K562 (cell line): ENCODE measurements at regions not wholly inside any gene's neighbourhood (a gene's known extent, or its start where the extent isn't known, plus 50 kb on each side); places are given as distances from the start of the nearest gene placed in this dataset.

Experiments
- ATAC-seq: fragments of 200-7000 bp; cut with Tn5 transposase; 3 replicates; pipeline ENCODE4 v1.9.1; 2020; ENCODE audit warnings: moderate library complexity
- BruUV-seq: library from RNA; stranded (reverse); fragments of 400-500 nt; replicated peaks from 2 replicates; lab custom pipeline; 2021; lab: Mats Ljungman, UMichigan
- CTCF ChIA-PET: fragments of 300-600 bp; formaldehyde crosslinking; extraction: SDS; loops from one replicate; lab custom pipeline; 2021; ENCODE audit warnings: low intra/inter-chr PET ratio; lab: Yijun Ruan, JAX
- POLR2A ChIA-PET: fragments of 300-600, 350-650 bp; sonication (Branson Sonifier 250); formaldehyde crosslinking; extraction: SDS; loops from one replicate; lab custom pipeline; 2021; ENCODE audit warnings: antibody characterized with exemption, inconsistent platforms; lab: Yijun Ruan, JAX
- DNase-seq, 4 experiments: peaks; one replicate each; pipeline versions ENCODE4 v3.0.0 to v3.0.0-alpha.2; 2011 to 2018; ENCODE audit warnings: low spot score in 3 of 4, mixed read lengths in 3 of 4; ENCODE audit errors: extremely low read depth in 1 of 4
- FAIRE-seq: peaks from 2 replicates; lab custom pipeline; 2011; peaks lifted over from hg19 to GRCh38; lab: Jason Lieb, UNC
- H2AFZ ChIP-seq: 2 replicates; pipeline ENCODE4 v1.6.0; 2011; ENCODE audit warnings: low read depth, low read length, control low read depth, inconsistent platforms
- H3K27ac ChIP-seq: fragments of 200-600 bp; 3 replicates; pipeline ENCODE4 v1.8.0; 2011; ENCODE audit warnings: low read depth, mild to moderate bottlenecking, control low read depth, inconsistent platforms, low read length, moderate library complexity, mixed read lengths; ENCODE audit errors: extremely low read depth
- H3K27me3 ChIP-seq, 2 experiments: fragments of 300-600 bp in 1 of 2; 2 replicates in 1 of 2; 3 replicates in 1 of 2; pipeline versions ENCODE4 v1.6.0 to v1.8.0; 2011; ENCODE audit warnings: inconsistent platforms in 2 of 2, low read length in 2 of 2, mild to moderate bottlenecking in 1 of 2, mixed read lengths in 1 of 2, moderate library complexity in 1 of 2; ENCODE audit not compliant: control insufficient read depth in 2 of 2, insufficient read depth in 2 of 2
- H3K36me3 ChIP-seq: fragments of 300-600 bp; 3 replicates; pipeline ENCODE4 v1.8.0; 2011; ENCODE audit warnings: mild to moderate bottlenecking, low read length, inconsistent platforms; ENCODE audit not compliant: control insufficient read depth, insufficient read depth
- H3K4me1 ChIP-seq, 2 experiments: fragments of 200-600 bp in 1 of 2; replicated peaks in 1 of 2; 2 replicates in 1 of 2; 3 replicates in 1 of 2; pipeline versions ENCODE4 v1.5.1 to v1.8.0; 2011; ENCODE audit warnings: inconsistent platforms in 2 of 2, low read length in 2 of 2, mild to moderate bottlenecking in 1 of 2, mixed read lengths in 1 of 2, moderate library complexity in 1 of 2; ENCODE audit not compliant: control insufficient read depth in 2 of 2, insufficient read depth in 2 of 2
- H3K4me2 ChIP-seq: 2 replicates; pipeline ENCODE4 v1.6.1; 2011; ENCODE audit warnings: low read length, control low read depth, inconsistent platforms, mixed read lengths; ENCODE audit not compliant: insufficient read depth
- H3K4me3 ChIP-seq: fragments of 200-600 bp; sonication (generic), shearing (Covaris generic); 2 replicates; pipeline ENCODE4 v1.5.1; 2016; ENCODE audit warnings: control low read depth, inconsistent platforms
- H3K79me2 ChIP-seq: fragments of 200-600 bp; 3 replicates; pipeline ENCODE4 v1.8.0; 2011; ENCODE audit warnings: low read length, inconsistent platforms; ENCODE audit not compliant: control insufficient read depth, insufficient read depth
- H3K9ac ChIP-seq, 2 experiments: 2 replicates each; pipeline versions ENCODE4 v1.6.0 to v1.6.1; 2011; ENCODE audit warnings: low read depth in 2 of 2, low read length in 2 of 2, control low read depth in 1 of 2, inconsistent platforms in 1 of 2, mild to moderate bottlenecking in 1 of 2, mixed read lengths in 1 of 2; ENCODE audit not compliant: insufficient read depth in 1 of 2
- H3K9me1 ChIP-seq: one replicate; pipeline ENCODE4 v1.6.0; 2011; ENCODE audit warnings: inconsistent platforms, mild to moderate bottlenecking, low read length, moderate library complexity; ENCODE audit not compliant: control insufficient read depth, insufficient read depth
- H3K9me3 ChIP-seq: replicated peaks from 2 replicates; pipeline ENCODE4 v1.5.1; 2011; ENCODE audit warnings: low read depth, low read length, inconsistent platforms; ENCODE audit not compliant: control insufficient read depth, insufficient read depth
- H4K20me1 ChIP-seq: replicated peaks from 2 replicates; pipeline ENCODE4 v1.6.1; 2011; ENCODE audit warnings: low read length, inconsistent platforms, mixed read lengths; ENCODE audit not compliant: control insufficient read depth, insufficient read depth
- ARHGAP35 ChIP-seq: fragments of 450-650 bp; IDR thresholded peaks from 2 replicates; pipeline ENCODE4 v1.6.1; 2018; ENCODE audit not compliant: partially characterized antibody
- ETS1 ChIP-seq: conservative IDR thresholded peaks from 2 replicates; pipeline ENCODE4 v1.6.1; 2011; ENCODE audit warnings: low read depth, mild to moderate bottlenecking, low read length; ENCODE audit not compliant: control insufficient read depth
- EWSR1 ChIP-seq: fragments of 450-650 bp; IDR thresholded peaks from 2 replicates; pipeline ENCODE4 v1.6.1; 2018; ENCODE audit warnings: borderline replicate concordance, mild to moderate bottlenecking, low read depth, moderate library complexity; ENCODE audit not compliant: partially characterized antibody
- KLF16 ChIP-seq: IDR thresholded peaks from 2 replicates; pipeline ENCODE4 v1.6.1; 2016; ENCODE audit warnings: antibody characterized with exemption
- NUFIP1 ChIP-seq: fragments of 450-650 bp; IDR thresholded peaks from 2 replicates; pipeline ENCODE4 v1.6.1; 2018; ENCODE audit not compliant: partially characterized antibody
- RBBP5 ChIP-seq: fragments of 200-600 bp; sonication (generic); IDR thresholded peaks from 2 replicates; pipeline ENCODE4 v1.6.1; 2012; ENCODE audit warnings: borderline replicate concordance, mild to moderate bottlenecking, low read length, control low read depth, inconsistent platforms; ENCODE audit not compliant: insufficient read depth, poor library complexity, severe bottlenecking
- SNIP1 ChIP-seq: fragments of 450-650 bp; IDR thresholded peaks from 2 replicates; pipeline ENCODE4 v1.7.1; 2017; ENCODE audit warnings: low read depth, mild to moderate bottlenecking
- TGIF2 ChIP-seq: sonication (generic); formaldehyde crosslinking; IDR thresholded peaks from 2 replicates; pipeline ENCODE4 v1.8.1; 2022; ENCODE audit warnings: mild to moderate bottlenecking, missing genetic modification reagents, moderate library complexity
- ZNF23 ChIP-seq: fragments of 250-450 bp; sonication (Bioruptor Pico); IDR thresholded peaks from 2 replicates; pipeline ENCODE4 v1.4.0; 2020; ENCODE audit warnings: mild to moderate bottlenecking
- WGBS: fragments of 100-300 bp; shearing (Covaris generic); methylation state at CpG from one replicate; pipeline ENCODE4 v1.1.6; 2016; ENCODE audit warnings: low coverage, mixed read lengths; ENCODE audit not compliant: insufficient coverage; ENCODE audit errors: missing lambda C conversion rate; 5-methylcytosine and 5-hydroxymethylcytosine counted together
- in situ Hi-C: fragments of 300-500 bp; cut with MboI; formaldehyde crosslinking; loops from 4 replicates; pipeline ENCODE4 v1.15.0; 2018; ENCODE audit warnings: inconsistent platforms, mixed read lengths
- intact Hi-C: fragments of 100-400 bp; cut with micrococcal nuclease; formaldehyde crosslinking; loops from 2 replicates; pipeline ENCODE4 v1.14.2; 2022
- TF ChIP-seq, protein P1 (sequence below): fragments of 200-800 bp; sonication (Bioruptor generic); IDR thresholded peaks from 2 replicates; pipeline ENCODE4 v1.6.1; 2017; ENCODE audit warnings: missing genetic modification characterization, missing compliant biosample characterization
- TF ChIP-seq, protein P2 (sequence below), 2 experiments: fragments of 450-650 bp in 1 of 2; sonication (generic) in 1 of 2; formaldehyde crosslinking in 1 of 2; IDR thresholded peaks; 2 replicates each; pipeline versions ENCODE4 v1.7.1 to v1.9.0; 2016 to 2022; ENCODE audit warnings: inconsistent platforms in 1 of 2, mild to moderate bottlenecking in 1 of 2, missing genetic modification reagents in 1 of 2

- FAIRE-seq, result no peak
- Histone ChIP-seq H3K27me3 (peaks cover under 1 to 35% of the 10 kb centered on the region in 2 experiments; a peak in 4 of 5 replicates), H3K36me3 (0 out of 3 replicates have a peak, but pooled peaks cover 2% of the 10 kb centered on the region), H3K4me3 (no peak overlapping the region), H3K9ac (no peak overlapping the region), H3K9me1 (no peaks in the 10 kb centered on the region), H4K20me1 (no peaks in the 10 kb centered on the region; the same call in 1 of the 2 replicates), H3K4me1 (peaks cover 0 to 20% of the 10 kb centered on the region in 2 experiments; a peak in 3 of 5 replicates), H3K9me3 (no peaks in the 10 kb centered on the region), H3K4me2 (no peak overlapping the region), H2AFZ (no peak overlapping the region), H3K79me2 (no peaks in the 10 kb centered on the region), H3K27ac (no peak overlapping the region)
- CTCF ChIA-PET, result no interaction called here
- POLR2A ChIA-PET, result interaction anchor here (0.9 to 1.2 kb wide), 2 partner anchors 12 to 16 kb away, joined by 3 to 4 read pairs; no protein-coding TSS in a partner anchor
- intact Hi-C loops, result no loop called here
- BruUV-seq, result no TSS peak
- TF ChIP-seq, protein P1, sequence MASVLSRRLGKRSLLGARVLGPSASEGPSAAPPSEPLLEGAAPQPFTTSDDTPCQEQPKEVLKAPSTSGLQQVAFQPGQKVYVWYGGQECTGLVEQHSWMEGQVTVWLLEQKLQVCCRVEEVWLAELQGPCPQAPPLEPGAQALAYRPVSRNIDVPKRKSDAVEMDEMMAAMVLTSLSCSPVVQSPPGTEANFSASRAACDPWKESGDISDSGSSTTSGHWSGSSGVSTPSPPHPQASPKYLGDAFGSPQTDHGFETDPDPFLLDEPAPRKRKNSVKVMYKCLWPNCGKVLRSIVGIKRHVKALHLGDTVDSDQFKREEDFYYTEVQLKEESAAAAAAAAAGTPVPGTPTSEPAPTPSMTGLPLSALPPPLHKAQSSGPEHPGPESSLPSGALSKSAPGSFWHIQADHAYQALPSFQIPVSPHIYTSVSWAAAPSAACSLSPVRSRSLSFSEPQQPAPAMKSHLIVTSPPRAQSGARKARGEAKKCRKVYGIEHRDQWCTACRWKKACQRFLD, result no peak
- TF ChIP-seq KLF16 (no peak), ETS1 (no peak), RBBP5 (no peak), ARHGAP35 (no peak), NUFIP1 (no peak), ZNF23 (CRISPR knock-in tag) (no peak), SNIP1 (no peak), EWSR1 (no peak), TGIF2 (no peak)
- TF ChIP-seq, protein P2, sequence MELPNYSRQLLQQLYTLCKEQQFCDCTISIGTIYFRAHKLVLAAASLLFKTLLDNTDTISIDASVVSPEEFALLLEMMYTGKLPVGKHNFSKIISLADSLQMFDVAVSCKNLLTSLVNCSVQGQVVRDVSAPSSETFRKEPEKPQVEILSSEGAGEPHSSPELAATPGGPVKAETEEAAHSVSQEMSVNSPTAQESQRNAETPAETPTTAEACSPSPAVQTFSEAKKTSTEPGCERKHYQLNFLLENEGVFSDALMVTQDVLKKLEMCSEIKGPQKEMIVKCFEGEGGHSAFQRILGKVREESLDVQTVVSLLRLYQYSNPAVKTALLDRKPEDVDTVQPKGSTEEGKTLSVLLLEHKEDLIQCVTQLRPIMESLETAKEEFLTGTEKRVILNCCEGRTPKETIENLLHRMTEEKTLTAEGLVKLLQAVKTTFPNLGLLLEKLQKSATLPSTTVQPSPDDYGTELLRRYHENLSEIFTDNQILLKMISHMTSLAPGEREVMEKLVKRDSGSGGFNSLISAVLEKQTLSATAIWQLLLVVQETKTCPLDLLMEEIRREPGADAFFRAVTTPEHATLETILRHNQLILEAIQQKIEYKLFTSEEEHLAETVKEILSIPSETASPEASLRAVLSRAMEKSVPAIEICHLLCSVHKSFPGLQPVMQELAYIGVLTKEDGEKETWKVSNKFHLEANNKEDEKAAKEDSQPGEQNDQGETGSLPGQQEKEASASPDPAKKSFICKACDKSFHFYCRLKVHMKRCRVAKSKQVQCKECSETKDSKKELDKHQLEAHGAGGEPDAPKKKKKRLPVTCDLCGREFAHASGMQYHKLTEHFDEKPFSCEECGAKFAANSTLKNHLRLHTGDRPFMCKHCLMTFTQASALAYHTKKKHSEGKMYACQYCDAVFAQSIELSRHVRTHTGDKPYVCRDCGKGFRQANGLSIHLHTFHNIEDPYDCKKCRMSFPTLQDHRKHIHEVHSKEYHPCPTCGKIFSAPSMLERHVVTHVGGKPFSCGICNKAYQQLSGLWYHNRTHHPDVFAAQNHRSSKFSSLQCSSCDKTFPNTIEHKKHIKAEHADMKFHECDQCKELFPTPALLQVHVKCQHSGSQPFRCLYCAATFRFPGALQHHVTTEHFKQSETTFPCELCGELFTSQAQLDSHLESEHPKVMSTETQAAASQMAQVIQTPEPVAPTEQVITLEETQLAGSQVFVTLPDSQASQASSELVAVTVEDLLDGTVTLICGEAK (IDR thresholded peaks at IDR 0.05), result no peak
- TF ChIP-seq, protein P2 (CRISPR knock-in tag; IDR thresholded peaks at IDR 0.05), result no peak
- in situ Hi-C loops, result no loop called here
- ATAC-seq, result no peak
- DNase-seq, result no peak
- WGBS, result 16% methylated on average over 6 of the region's 6 CpGs
These were observed 105.4 kb upstream of the C1orf174 start for GRCh38 chr1:4005431-4005830.
